ENCODE measurements at regions not wholly inside any gene's neighbourhood (a gene's known extent, or its start where the extent isn't known, plus 50 kb on each side); places are given as distances from the start of the nearest gene placed in this dataset.
A peak's percentile ranks its signal among the peaks of the same experiment; 100 is the strongest.
"Not testable (repeated sequence)": the region's sequence is repeated elsewhere in the genome, so short reads cannot be mapped to it uniquely, and the experiment has no call there.

DNA sequence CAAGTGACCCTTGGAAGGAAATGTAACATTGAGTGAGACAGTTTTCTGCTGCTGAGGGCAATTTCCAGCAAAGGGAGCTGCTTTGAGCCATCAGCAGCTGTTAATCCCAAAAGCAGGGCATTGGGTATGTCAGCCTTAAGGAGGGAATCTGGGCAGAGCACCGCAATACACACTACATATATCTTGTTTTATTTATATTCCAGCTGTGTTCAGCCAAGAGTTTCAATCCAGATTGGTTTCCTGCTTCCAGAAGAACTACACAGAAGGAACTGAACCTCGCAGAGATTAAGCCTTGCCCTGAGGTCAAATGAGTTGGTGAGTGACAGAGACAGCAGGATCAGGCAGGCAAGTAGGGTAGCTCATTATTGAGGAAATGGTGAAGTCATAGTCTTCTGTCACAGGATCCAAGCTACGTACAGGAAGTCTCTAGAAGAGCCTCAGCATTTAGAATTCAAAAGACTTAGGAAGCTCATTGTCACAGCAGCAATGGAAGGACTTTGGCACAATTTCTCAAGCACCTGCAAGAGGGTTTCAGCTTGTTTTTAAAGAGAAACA is 109.9 kb upstream of the HEY2 start:
- Mint-ChIP-seq H3K4me1 (no peaks in the 10 kb centered on the region), H3K4me3 (no peak overlapping the region), H3K27ac (no peak overlapping the region), H3K9me3 (peaks cover 0 to 4% (median 1%) of the 10 kb centered on the region in 7 donors), H3K36me3 (no peaks in the 10 kb centered on the region), H3K27me3 (no peaks in the 10 kb centered on the region)
- Histone ChIP-seq H3K4me1 (ENCODE audit: control insufficient read depth, insufficient read depth, low read length, poor library complexity, severe bottlenecking) (no peaks in the 10 kb centered on the region), H3K9me3 (ENCODE audit: control insufficient read depth in 2 of 2, low read length in 2 of 2) (no peaks in the 10 kb centered on the region), H3K27ac (ENCODE audit: insufficient read depth, low read length, poor library complexity, severe bottlenecking) (no peak overlapping the region), H3K36me3 (ENCODE audit: control insufficient read depth, insufficient read depth, low read length) (no peaks in the 10 kb centered on the region), H3K4me3 (ENCODE audit: low read depth, low read length) (no peak overlapping the region), H3K27me3 (ENCODE audit: control insufficient read depth, insufficient read depth, low read length) (no peaks in the 10 kb centered on the region)
- peak in 1 of 3 donors; percentile 1 for DNase-seq
- ATAC-seq (ENCODE audit: low read depth in 2 of 2), result no peak

DNA sequence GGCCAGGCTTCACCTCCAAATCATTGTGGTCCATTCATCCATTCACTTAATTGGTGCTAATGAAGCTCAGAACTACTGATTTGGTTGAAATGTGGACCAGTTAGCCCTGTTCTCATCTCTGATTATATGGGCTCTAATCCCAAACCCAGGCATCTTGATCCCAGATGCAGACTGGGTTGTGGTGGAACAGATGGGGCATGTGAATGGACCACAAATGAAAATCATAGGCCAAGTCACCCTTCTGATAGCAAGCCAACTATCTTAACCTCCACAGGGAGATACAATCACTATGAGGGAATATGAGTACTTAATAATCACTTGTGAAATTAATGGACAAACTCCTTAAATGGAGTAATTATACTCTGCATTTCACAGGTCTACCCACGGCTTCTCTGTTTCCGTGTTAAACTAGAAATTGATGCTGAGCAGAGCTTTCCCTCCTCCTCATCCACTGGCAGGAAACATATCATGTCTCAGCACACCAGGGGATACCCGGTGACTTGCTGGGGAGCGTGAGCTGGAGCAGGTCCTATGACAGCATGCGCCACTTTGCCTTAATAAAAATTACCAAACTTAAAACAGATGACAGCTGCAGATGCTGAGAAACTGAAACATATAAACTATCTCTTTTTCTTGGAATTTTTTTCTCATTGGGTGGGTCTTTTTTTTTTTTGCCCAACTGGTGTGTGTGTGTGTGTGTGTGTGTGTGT is 108.8 kb upstream of the HEY2 start:
- Mint-ChIP-seq H3K36me3 (no peaks in the 10 kb centered on the region), H3K4me1 (no peaks in the 10 kb centered on the region), H3K27me3 (no peaks in the 10 kb centered on the region), H3K9me3 (peaks cover 0 to 4% (median 1%) of the 10 kb centered on the region in 7 donors), H3K4me3 (no peak overlapping the region), H3K27ac (no peak overlapping the region)
- no peaks in the 10 kb centered on the region for H3K9me3 ChIP-seq (ENCODE audit: control insufficient read depth in 2 of 2, low read length in 2 of 2)
- DNase-seq (no peak), ATAC-seq (ENCODE audit: low read depth in 2 of 2) (no peak)
- no peaks in the 10 kb centered on the region for H3K36me3 ChIP-seq (ENCODE audit: control insufficient read depth, insufficient read depth, low read length)
- H3K4me1 ChIP-seq (ENCODE audit: control insufficient read depth, insufficient read depth, low read length, poor library complexity, severe bottlenecking), result no peaks in the 10 kb centered on the region
- H3K27me3 ChIP-seq (ENCODE audit: control insufficient read depth, insufficient read depth, low read length), result no peaks in the 10 kb centered on the region
- no peak overlapping the region for H3K27ac ChIP-seq (ENCODE audit: insufficient read depth, low read length, poor library complexity, severe bottlenecking)
- H3K4me3 ChIP-seq (ENCODE audit: low read depth, low read length), result no peak overlapping the region

DNA sequence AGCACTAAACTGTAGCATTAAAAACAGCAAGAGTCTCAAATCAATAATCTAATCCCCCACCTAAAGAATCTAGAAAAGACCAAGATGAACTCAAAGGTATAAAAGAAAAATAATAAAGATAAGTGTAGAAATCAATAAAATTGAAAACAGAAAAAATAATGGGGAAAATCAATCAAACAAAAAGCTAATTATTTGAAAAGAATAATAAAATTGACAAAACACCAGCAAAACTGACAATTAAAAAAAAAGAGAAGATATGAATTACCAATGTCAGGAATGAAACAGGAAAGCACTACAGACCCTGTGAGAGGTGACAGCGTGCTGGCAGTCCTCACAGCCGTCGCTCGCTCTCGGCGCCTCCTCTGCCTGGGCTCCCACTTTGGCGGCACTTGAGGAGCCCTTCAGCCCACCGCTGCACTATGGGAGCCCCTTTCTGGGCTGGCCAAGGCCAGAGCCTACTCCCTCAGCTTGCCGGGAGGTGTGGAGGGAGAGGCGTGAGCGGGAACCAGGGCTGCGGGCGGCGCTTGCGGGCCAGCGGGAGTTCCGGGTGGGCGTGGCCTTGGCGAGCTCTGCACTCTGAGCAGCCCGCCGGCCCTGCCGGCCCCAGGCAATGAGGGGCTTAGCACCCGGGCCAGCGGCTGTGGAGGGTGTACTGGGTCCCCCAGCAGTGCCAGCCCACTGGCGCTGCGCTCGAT is 105.3 kb upstream of the HEY2 start:
- not testable (repeated sequence) for H3K4me1 ChIP-seq (ENCODE audit: control insufficient read depth, insufficient read depth, low read length, poor library complexity, severe bottlenecking); H3K4me3 ChIP-seq (ENCODE audit: low read depth, low read length); H3K4me1 Mint-ChIP-seq; H3K27ac ChIP-seq (ENCODE audit: insufficient read depth, low read length, poor library complexity, severe bottlenecking); ATAC-seq (ENCODE audit: low read depth in 2 of 2); H3K27ac Mint-ChIP-seq; H3K9me3 ChIP-seq (ENCODE audit: control insufficient read depth in 2 of 2, low read length in 2 of 2); H3K9me3 Mint-ChIP-seq; H3K4me3 Mint-ChIP-seq; H3K27me3 ChIP-seq (ENCODE audit: control insufficient read depth, insufficient read depth, low read length); H3K36me3 Mint-ChIP-seq; H3K27me3 Mint-ChIP-seq; H3K36me3 ChIP-seq (ENCODE audit: control insufficient read depth, insufficient read depth, low read length); DNase-seq

DNA sequence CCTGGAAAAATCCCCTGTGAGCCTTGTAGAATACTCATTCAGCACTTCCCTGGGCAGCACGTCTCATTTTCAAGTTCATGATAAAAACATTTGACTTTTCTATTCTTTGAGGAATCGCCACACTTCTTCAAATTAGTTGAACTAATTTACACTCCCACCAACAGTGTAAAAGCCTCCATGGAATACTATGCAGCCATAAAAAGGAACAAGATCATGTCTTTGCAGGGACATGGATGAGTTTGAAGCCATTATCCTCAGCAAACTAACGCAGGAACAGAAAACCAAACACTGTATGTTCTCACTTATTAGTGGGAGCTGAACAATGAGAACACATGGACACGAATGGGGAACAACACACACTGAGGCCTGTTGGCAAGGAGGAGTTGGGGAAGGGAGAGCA is 102.0 kb upstream of the HEY2 start:
- no peak overlapping the region for H3K4me3 ChIP-seq (ENCODE audit: low read depth, low read length)
- H3K4me1 Mint-ChIP-seq, result no peaks in the 10 kb centered on the region
- no peaks in the 10 kb centered on the region for H3K4me1 ChIP-seq (ENCODE audit: control insufficient read depth, insufficient read depth, low read length, poor library complexity, severe bottlenecking)
- DNase-seq (no peak), ATAC-seq (ENCODE audit: low read depth in 2 of 2) (no peak)
- H3K27me3 Mint-ChIP-seq, result no peaks in the 10 kb centered on the region
- no peaks in the 10 kb centered on the region for H3K36me3 Mint-ChIP-seq
- H3K9me3 Mint-ChIP-seq, result peaks cover 0 to 2% (median 0%) of the 10 kb centered on the region in 7 donors
- no peaks in the 10 kb centered on the region for H3K9me3 ChIP-seq (ENCODE audit: control insufficient read depth in 2 of 2, low read length in 2 of 2)
- H3K27ac ChIP-seq (ENCODE audit: insufficient read depth, low read length, poor library complexity, severe bottlenecking), result no peak overlapping the region
- H3K27ac Mint-ChIP-seq, result no peak overlapping the region
- no peaks in the 10 kb centered on the region for H3K36me3 ChIP-seq (ENCODE audit: control insufficient read depth, insufficient read depth, low read length)
- no peak overlapping the region for H3K4me3 Mint-ChIP-seq
- H3K27me3 ChIP-seq (ENCODE audit: control insufficient read depth, insufficient read depth, low read length), result no peaks in the 10 kb centered on the region

DNA sequence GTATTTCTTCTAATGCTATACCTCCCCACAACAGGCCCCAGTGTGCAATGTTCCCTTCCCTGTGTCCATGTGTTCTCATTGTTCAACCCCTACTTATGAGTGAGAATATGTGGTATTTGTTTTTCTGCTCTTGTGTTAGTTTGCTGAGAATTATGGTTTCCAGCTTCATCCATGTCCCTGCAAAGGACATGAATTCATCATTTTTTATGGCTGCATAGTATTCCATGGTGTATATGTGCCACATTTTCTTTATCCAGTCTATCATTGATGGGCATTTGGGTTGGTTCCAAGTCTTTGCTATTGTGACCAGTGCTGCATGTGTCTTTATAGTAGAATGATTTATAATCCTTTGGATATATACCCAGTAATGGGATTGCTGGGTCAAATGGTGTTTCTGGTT is 95.7 kb upstream of the HEY2 start:
- not testable (repeated sequence) for H3K27me3 Mint-ChIP-seq; H3K4me3 Mint-ChIP-seq; DNase-seq; H3K4me3 ChIP-seq (ENCODE audit: low read depth, low read length); H3K36me3 ChIP-seq (ENCODE audit: control insufficient read depth, insufficient read depth, low read length); H3K9me3 Mint-ChIP-seq; H3K27ac ChIP-seq (ENCODE audit: insufficient read depth, low read length, poor library complexity, severe bottlenecking); H3K4me1 Mint-ChIP-seq; H3K27me3 ChIP-seq (ENCODE audit: control insufficient read depth, insufficient read depth, low read length); H3K27ac Mint-ChIP-seq; H3K9me3 ChIP-seq (ENCODE audit: control insufficient read depth in 2 of 2, low read length in 2 of 2); H3K4me1 ChIP-seq (ENCODE audit: control insufficient read depth, insufficient read depth, low read length, poor library complexity, severe bottlenecking); ATAC-seq (ENCODE audit: low read depth in 2 of 2); H3K36me3 Mint-ChIP-seq

DNA sequence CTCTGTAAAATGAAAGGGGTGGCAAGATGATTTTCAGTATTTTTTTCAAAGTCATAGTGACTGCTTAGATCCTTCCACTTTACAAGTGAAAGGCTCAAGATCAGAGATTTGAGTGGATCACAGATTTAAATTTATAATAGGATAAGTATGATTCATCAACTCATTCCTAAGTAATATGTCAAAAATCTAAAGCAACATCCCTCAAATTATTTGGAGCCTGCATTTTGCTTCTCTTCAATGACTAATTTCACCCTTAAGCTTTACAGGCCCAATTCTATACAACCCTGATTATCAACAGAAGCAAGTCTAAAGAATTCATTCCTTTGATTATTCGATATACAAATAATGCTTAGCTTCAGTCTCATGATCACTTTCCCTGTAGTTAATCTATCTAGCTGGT is 93.9 kb upstream of the HEY2 start:
- Mint-ChIP-seq H3K27ac (no peak overlapping the region), H3K4me3 (no peak overlapping the region), H3K36me3 (no peaks in the 10 kb centered on the region), H3K4me1 (no peaks in the 10 kb centered on the region), H3K27me3 (peaks cover 6% of the 10 kb centered on the region), H3K9me3 (peaks cover 0 to 3% (median 0%) of the 10 kb centered on the region in 7 donors)
- H3K27me3 ChIP-seq (ENCODE audit: control insufficient read depth, insufficient read depth, low read length), result no peaks in the 10 kb centered on the region
- ATAC-seq (ENCODE audit: low read depth in 2 of 2) (no peak), DNase-seq (no peak)
- no peaks in the 10 kb centered on the region for H3K36me3 ChIP-seq (ENCODE audit: control insufficient read depth, insufficient read depth, low read length)
- no peak overlapping the region for H3K4me3 ChIP-seq (ENCODE audit: low read depth, low read length)
- H3K4me1 ChIP-seq (ENCODE audit: control insufficient read depth, insufficient read depth, low read length, poor library complexity, severe bottlenecking), result no peaks in the 10 kb centered on the region
- H3K9me3 ChIP-seq (ENCODE audit: control insufficient read depth in 2 of 2, low read length in 2 of 2), result no peaks in the 10 kb centered on the region
- H3K27ac ChIP-seq (ENCODE audit: insufficient read depth, low read length, poor library complexity, severe bottlenecking), result no peak overlapping the region

DNA sequence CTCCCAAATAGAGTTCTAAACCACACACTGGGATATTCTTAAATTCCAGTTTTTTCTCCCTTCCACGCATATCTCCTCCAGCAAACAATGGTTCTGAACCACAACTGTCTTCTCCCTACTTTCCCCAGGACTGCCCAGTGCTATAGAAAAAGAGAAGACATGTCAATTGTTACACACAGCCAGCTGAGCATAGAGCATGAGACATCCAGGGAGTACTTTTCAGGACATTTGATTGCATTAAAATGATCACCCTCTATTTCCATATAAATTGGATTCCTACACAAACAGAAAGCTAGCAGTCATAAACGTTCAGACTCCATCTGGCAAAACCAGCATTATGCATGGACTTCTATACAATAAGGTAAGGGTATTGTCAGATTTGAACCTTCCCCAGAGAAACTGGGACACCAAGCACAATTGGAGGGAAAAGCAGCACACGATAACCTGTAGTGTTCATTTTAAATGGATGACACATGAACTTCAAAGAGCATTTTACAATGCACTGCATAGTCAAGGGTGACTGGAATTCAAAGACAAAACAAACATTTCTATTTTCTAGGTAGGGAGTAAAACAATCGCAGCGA is 93.1 kb upstream of the HEY2 start:
- ATAC-seq (ENCODE audit: low read depth in 2 of 2) (no peak), DNase-seq (no peak)
- Histone ChIP-seq H3K27ac (ENCODE audit: insufficient read depth, low read length, poor library complexity, severe bottlenecking) (no peak overlapping the region), H3K4me3 (ENCODE audit: low read depth, low read length) (no peak overlapping the region), H3K9me3 (ENCODE audit: control insufficient read depth in 2 of 2, low read length in 2 of 2) (no peaks in the 10 kb centered on the region), H3K27me3 (ENCODE audit: control insufficient read depth, insufficient read depth, low read length) (no peaks in the 10 kb centered on the region), H3K4me1 (ENCODE audit: control insufficient read depth, insufficient read depth, low read length, poor library complexity, severe bottlenecking) (no peaks in the 10 kb centered on the region), H3K36me3 (ENCODE audit: control insufficient read depth, insufficient read depth, low read length) (no peaks in the 10 kb centered on the region)
- no peaks in the 10 kb centered on the region for H3K36me3 Mint-ChIP-seq
- no peaks in the 10 kb centered on the region for H3K4me1 Mint-ChIP-seq
- H3K9me3 Mint-ChIP-seq, result peaks cover 0 to 3% (median 0%) of the 10 kb centered on the region in 7 donors
- no peak overlapping the region for H3K27ac Mint-ChIP-seq
- peaks cover 6% of the 10 kb centered on the region for H3K27me3 Mint-ChIP-seq
- no peak overlapping the region for H3K4me3 Mint-ChIP-seq

Data from CD4-positive, CD25-positive, alpha-beta regulatory T cell (primary cell).